Liver (tissue), 3 donors: ENCODE measurements at regions not wholly inside any gene's neighbourhood (a gene's known extent, or its start where the extent isn't known, plus 50 kb on each side); places are given as distances from the start of the nearest gene placed in this dataset.

Experiments used
- GABPA ChIP-seq, 2 donors: IDR thresholded peaks in 1 of 2; conservative IDR thresholded peaks in 1 of 2; 2 replicates each; pipeline ENCODE4 v1.6.1; 2016; ENCODE audit warnings: antibody characterized with exemption in 2 of 2, mild to moderate bottlenecking in 1 of 2, moderate library complexity in 1 of 2
- TAF1 ChIP-seq: conservative IDR thresholded peaks from 2 replicates; pipeline ENCODE4 v1.6.1; 2016; ENCODE audit warnings: antibody characterized with exemption, mild to moderate bottlenecking
- TF ChIP-seq, protein P1 (sequence below): IDR thresholded peaks from 2 replicates; pipeline ENCODE4 v1.6.1; 2016; ENCODE audit warnings: antibody characterized with exemption
- TF ChIP-seq, protein P2 (sequence below): fragments of 150-350 bp; IDR thresholded peaks from 2 replicates; pipeline ENCODE4 v1.5.1; 2017; ENCODE audit warnings: improper control_type of control experiment, low read depth, low read length; ENCODE audit not compliant: missing input control
- donor health status: healthy.
- donor health status: healthy.

DNA sequence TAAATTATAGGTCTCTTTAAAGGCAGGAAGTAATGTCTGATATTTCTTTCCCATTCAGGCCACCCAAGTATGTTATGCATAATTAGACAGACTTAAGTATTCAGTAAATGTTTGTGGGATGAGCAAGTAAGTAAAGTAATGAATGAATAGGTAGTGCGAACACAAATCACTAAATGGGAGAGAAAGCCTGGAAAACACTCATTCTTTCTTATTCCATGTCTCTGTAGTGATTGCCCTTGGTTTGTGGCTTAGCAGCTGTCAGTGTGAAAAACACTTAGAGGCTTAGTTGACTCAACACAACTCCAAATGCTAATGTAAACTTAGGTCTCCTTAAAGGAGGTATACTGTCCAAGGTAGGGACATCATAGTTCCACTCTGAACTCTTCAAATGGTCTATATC, 182.5 kb downstream of the ZC3H11B start:
- TF ChIP-seq, protein P1, sequence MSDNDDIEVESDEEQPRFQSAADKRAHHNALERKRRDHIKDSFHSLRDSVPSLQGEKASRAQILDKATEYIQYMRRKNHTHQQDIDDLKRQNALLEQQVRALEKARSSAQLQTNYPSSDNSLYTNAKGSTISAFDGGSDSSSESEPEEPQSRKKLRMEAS, result no peak
- TF ChIP-seq, protein P2, sequence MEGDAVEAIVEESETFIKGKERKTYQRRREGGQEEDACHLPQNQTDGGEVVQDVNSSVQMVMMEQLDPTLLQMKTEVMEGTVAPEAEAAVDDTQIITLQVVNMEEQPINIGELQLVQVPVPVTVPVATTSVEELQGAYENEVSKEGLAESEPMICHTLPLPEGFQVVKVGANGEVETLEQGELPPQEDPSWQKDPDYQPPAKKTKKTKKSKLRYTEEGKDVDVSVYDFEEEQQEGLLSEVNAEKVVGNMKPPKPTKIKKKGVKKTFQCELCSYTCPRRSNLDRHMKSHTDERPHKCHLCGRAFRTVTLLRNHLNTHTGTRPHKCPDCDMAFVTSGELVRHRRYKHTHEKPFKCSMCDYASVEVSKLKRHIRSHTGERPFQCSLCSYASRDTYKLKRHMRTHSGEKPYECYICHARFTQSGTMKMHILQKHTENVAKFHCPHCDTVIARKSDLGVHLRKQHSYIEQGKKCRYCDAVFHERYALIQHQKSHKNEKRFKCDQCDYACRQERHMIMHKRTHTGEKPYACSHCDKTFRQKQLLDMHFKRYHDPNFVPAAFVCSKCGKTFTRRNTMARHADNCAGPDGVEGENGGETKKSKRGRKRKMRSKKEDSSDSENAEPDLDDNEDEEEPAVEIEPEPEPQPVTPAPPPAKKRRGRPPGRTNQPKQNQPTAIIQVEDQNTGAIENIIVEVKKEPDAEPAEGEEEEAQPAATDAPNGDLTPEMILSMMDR, result no peak
- TF ChIP-seq GABPA (IDR thresholded peaks at IDR 0.05 in 1 of 2, conservative IDR thresholded peaks at IDR 0.05 in 1 of 2) (no peak), TAF1 (no peak)
